CD4-positive, alpha-beta T cell (primary cell): ENCODE measurements at regions not wholly inside any gene's neighbourhood (a gene's known extent, or its start where the extent isn't known, plus 50 kb on each side); places are given as distances from the start of the nearest gene placed in this dataset.

ENCODE experiments used
- ATAC-seq: fragments of 200-7000 bp; cut with Tn5 transposase; one replicate; pipeline ENCODE4 v1.10.0; 2022; ENCODE audit warnings: mild to moderate bottlenecking; ENCODE audit not compliant: poor library complexity
- CTCF ChIA-PET: fragments of 350-600 bp; sonication (Branson Sonifier 250); formaldehyde crosslinking; loops from one replicate; lab custom pipeline; 2021; ENCODE audit warnings: antibody characterized with exemption, inconsistent platforms; lab: Charles Lee
- POLR2A ChIA-PET: fragments of 350-600 bp; sonication (Branson Sonifier 250); formaldehyde crosslinking; loops from one replicate; lab custom pipeline; 2021; ENCODE audit warnings: antibody characterized with exemption, inconsistent platforms; lab: Charles Lee
- DNase-seq, 14 experiments: peaks; one replicate each; pipeline ENCODE4 v3.0.0-alpha.2; 2013 to 2020; ENCODE audit warnings: mixed read lengths in 2 of 14
- H3K27ac ChIP-seq, 2 donors: one replicate each; pipeline versions ENCODE4 v1.5.1 to v1.7.0; 2013; ENCODE audit warnings: low read length in 2 of 2, low read depth in 1 of 2, mild to moderate bottlenecking in 1 of 2
- H3K27me3 ChIP-seq, 2 experiments: 1 replicate in 1 of 2; 2 replicates in 1 of 2; pipeline versions ENCODE4 v1.6.1 to v1.7.0; 2013; ENCODE audit warnings: low read length in 2 of 2, control low read depth in 1 of 2, mild to moderate bottlenecking in 1 of 2, moderate library complexity in 1 of 2; ENCODE audit not compliant: insufficient read depth in 2 of 2, control insufficient read depth in 1 of 2
- H3K36me3 ChIP-seq: one replicate; pipeline ENCODE4 v1.6.1; 2013; ENCODE audit warnings: low read length, control low read depth; ENCODE audit not compliant: insufficient read depth
- H3K4me1 ChIP-seq: one replicate; pipeline ENCODE4 v1.6.1; 2013; ENCODE audit warnings: low read length, control low read depth; ENCODE audit not compliant: insufficient read depth
- H3K4me3 ChIP-seq: one replicate; pipeline ENCODE4 v1.5.1; 2013; ENCODE audit warnings: mild to moderate bottlenecking, low read length, moderate library complexity
- H3K9me3 ChIP-seq, 2 experiments: 1 replicate in 1 of 2; 2 replicates in 1 of 2; pipeline versions ENCODE4 v1.6.1 to v1.7.0; 2013; ENCODE audit warnings: low read length in 2 of 2, mild to moderate bottlenecking in 2 of 2, control low read depth in 1 of 2, moderate library complexity in 1 of 2; ENCODE audit not compliant: control insufficient read depth in 1 of 2, insufficient read depth in 1 of 2
- H3K27ac Mint-ChIP-seq: one replicate; pipeline ENCODE4 v1.8.0; 2020; ENCODE audit warnings: mixed read lengths
- H3K27me3 Mint-ChIP-seq: one replicate; pipeline ENCODE4 v1.8.0; 2021; ENCODE audit warnings: mixed read lengths
- H3K36me3 Mint-ChIP-seq: one replicate; pipeline ENCODE4 v1.8.0; 2021; ENCODE audit warnings: low read depth, mixed read lengths
- H3K4me1 Mint-ChIP-seq: one replicate; pipeline ENCODE4 v1.8.0; 2021; ENCODE audit warnings: low read depth, mixed read lengths
- H3K4me3 Mint-ChIP-seq: one replicate; pipeline ENCODE4 v1.8.0; 2020; ENCODE audit warnings: mild to moderate bottlenecking, mixed read lengths
- H3K9me3 Mint-ChIP-seq: one replicate; pipeline ENCODE4 v1.8.0; 2020; ENCODE audit warnings: mixed read lengths
- intact Hi-C, 2 experiments: fragments of 100-400 bp; cut with DNase I in 1 of 2; cut with micrococcal nuclease in 1 of 2; formaldehyde crosslinking; loops; one replicate each; pipeline versions ENCODE4 v1.15.1 to v1.9.0; 2023 to 2025; cut with DNase I, micrococcal nuclease
- TF ChIP-seq, protein P1 (sequence below): fragments of 200-600 bp; IDR thresholded peaks from one replicate; pipeline ENCODE4 v1.8.0; 2022; ENCODE audit warnings: antibody characterized with exemption, mild to moderate bottlenecking

DNA sequence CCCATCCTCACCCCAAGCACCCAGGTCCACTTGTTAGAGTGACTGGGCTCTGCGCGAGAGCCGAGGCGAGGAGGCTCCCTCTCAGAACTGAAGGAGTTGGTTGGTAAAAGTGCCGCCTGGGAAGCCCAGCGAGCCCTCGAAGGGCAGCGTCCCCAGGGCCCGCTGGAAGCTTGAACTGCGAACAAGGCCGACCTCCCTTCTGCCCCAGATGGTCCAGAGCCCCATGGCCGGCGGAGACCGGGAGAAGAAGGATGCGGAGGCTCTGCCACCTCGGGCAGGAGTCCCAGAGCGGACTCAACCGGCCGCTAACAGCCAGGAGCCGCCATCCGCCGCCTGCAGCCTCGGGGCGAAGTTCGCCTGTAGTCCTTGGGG, 116.3 kb upstream of the TEX13C start:
- DNase-seq (no peak), ATAC-seq (no peak)
- H3K27ac Mint-ChIP-seq = no peak overlapping the region
- POLR2A ChIA-PET = interaction anchor here (0.6 kb wide), 1 partner anchor 318 kb away, joined by 3 read pairs; no protein-coding TSS in a partner anchor
- peaks cover 27% of the 10 kb centered on the region for H3K4me1 Mint-ChIP-seq
- Histone ChIP-seq H3K36me3 (no peaks in the 10 kb centered on the region), H3K4me3 (no peak overlapping the region), H3K27ac (no peak overlapping the region), H3K4me1 (peaks cover 25% of the 10 kb centered on the region), H3K27me3 (peaks cover 17 to 39% of the 10 kb centered on the region in 2 experiments), H3K9me3 (no peaks in the 10 kb centered on the region)
- H3K27me3 Mint-ChIP-seq = peaks cover 45% of the 10 kb centered on the region
- no peaks in the 10 kb centered on the region for H3K36me3 Mint-ChIP-seq
- intact Hi-C loops = no loop called here
- H3K9me3 Mint-ChIP-seq = no peaks in the 10 kb centered on the region
- CTCF ChIA-PET = no interaction called here
- H3K4me3 Mint-ChIP-seq = peak overlapping the region; percentile 89
- TF ChIP-seq, protein P1, sequence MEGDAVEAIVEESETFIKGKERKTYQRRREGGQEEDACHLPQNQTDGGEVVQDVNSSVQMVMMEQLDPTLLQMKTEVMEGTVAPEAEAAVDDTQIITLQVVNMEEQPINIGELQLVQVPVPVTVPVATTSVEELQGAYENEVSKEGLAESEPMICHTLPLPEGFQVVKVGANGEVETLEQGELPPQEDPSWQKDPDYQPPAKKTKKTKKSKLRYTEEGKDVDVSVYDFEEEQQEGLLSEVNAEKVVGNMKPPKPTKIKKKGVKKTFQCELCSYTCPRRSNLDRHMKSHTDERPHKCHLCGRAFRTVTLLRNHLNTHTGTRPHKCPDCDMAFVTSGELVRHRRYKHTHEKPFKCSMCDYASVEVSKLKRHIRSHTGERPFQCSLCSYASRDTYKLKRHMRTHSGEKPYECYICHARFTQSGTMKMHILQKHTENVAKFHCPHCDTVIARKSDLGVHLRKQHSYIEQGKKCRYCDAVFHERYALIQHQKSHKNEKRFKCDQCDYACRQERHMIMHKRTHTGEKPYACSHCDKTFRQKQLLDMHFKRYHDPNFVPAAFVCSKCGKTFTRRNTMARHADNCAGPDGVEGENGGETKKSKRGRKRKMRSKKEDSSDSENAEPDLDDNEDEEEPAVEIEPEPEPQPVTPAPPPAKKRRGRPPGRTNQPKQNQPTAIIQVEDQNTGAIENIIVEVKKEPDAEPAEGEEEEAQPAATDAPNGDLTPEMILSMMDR = no peak

DNA sequence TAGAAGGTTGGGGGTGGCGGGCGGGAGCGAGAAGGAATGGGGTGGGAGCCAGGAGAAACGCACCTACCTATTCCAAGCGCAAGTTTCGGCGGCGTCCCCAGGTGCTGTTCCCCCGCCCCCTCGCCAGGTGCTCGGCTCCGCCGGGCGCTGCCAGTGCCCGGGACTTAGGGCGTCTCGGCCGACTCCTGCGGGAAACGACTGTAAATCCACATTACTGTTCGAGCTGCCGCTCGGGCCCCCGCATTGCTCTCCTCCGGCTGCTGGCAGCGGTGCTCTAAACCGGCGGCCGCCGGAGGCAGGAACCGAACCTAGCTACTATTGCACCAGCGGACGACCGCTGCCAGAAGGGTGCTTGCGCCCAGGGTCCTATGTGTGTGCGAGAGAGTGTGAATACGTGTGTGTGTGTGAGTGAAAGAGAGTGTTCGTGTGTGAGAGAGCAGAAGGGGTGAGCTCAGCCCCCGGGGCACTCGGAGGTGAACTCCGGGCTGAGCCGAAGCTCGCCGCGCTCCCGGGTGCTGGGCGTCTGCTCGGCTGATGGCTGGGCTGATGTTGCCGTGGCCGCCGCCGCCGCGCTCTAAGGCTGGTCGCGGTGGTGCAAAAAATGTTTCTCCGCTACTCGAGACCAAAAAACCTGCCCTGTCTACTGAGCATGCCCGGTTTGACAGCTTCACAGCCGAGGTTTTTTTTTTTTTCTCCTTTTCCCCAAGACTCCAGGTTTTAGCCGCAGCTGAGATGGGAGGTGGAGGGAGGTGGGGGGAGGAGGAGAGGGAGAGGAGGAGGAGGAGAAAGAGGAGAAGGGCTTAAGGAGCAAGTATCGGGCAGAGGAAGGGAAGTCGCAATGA, 115.7 kb upstream of the TEX13C start:
- Mint-ChIP-seq H3K9me3 (no peaks in the 10 kb centered on the region), H3K27ac (no peak overlapping the region), H3K4me1 (peaks cover 27% of the 10 kb centered on the region), H3K4me3 (peak overlapping the region; percentile 91), H3K27me3 (peaks cover 42% of the 10 kb centered on the region), H3K36me3 (no peaks in the 10 kb centered on the region)
- Histone ChIP-seq H3K9me3 (no peaks in the 10 kb centered on the region), H3K4me3 (peak overlapping the region; percentile 48), H3K4me1 (peaks cover 25% of the 10 kb centered on the region), H3K27ac (no peak overlapping the region), H3K36me3 (no peaks in the 10 kb centered on the region), H3K27me3 (peaks cover 17 to 43% of the 10 kb centered on the region in 2 experiments)
- TF ChIP-seq, protein P1 = no peak
- DNase-seq (peak in 1 of 14 experiments; percentile 14), ATAC-seq (no peak)
- POLR2A ChIA-PET = interaction anchor here (0.6 kb wide), 1 partner anchor 318 kb away, joined by 3 read pairs; no protein-coding TSS in a partner anchor
- intact Hi-C loops = no loop called here
- CTCF ChIA-PET = no interaction called here

DNA sequence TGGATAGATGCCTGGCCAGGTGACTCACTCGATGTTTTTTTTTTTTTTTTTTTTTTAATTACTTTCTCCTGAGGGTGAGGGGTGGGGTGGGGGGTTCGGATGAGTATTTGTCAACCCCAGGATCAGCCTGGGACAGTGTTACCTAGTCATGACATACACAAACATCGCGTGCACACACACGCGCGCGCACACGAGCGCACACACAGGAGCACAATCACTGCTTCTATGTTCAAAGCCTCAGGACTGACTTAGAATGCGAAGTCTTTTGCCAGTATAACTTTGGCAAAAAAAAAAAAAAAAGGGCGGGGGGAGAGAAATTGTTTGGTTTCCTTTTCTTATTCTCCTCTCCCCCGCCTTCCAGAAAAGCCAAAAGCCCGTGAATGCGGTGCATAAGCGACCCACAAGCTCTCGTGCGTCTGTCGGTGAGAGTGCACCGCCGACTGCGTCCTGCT, 115.0 kb upstream of the TEX13C start:
- H3K4me1 ChIP-seq = peaks cover 25% of the 10 kb centered on the region
- POLR2A ChIA-PET = no interaction called here
- H3K27ac Mint-ChIP-seq = no peak overlapping the region
- peak overlapping the region; percentile 48 for H3K4me3 ChIP-seq
- TF ChIP-seq, protein P1 = no peak
- peaks cover 27% of the 10 kb centered on the region for H3K4me1 Mint-ChIP-seq
- intact Hi-C loops = no loop called here
- H3K9me3 Mint-ChIP-seq = no peaks in the 10 kb centered on the region
- ATAC-seq (peak; percentile 21), DNase-seq (no peak)
- H3K27me3 Mint-ChIP-seq = peaks cover 38% of the 10 kb centered on the region
- no peaks in the 10 kb centered on the region for H3K9me3 ChIP-seq
- H3K27me3 ChIP-seq = peaks cover 17 to 43% of the 10 kb centered on the region in 2 experiments
- H3K27ac ChIP-seq = no peak overlapping the region
- no peaks in the 10 kb centered on the region for H3K36me3 ChIP-seq
- peak overlapping the region; percentile 91 for H3K4me3 Mint-ChIP-seq
- no peaks in the 10 kb centered on the region for H3K36me3 Mint-ChIP-seq
- CTCF ChIA-PET = no interaction called here
